Left cardiac atrium (tissue), 4 donors: ENCODE measurements at regions not wholly inside any gene's neighbourhood (a gene's known extent, or its start where the extent isn't known, plus 50 kb on each side); places are given as distances from the start of the nearest gene placed in this dataset.
A peak's percentile ranks its signal among the peaks of the same experiment; 100 is the strongest.
"Not testable (repeated sequence)": the region's sequence is repeated elsewhere in the genome, so short reads cannot be mapped to it uniquely, and the experiment has no call there.

Experiments used
- ATAC-seq, 2 donors: fragments of 200-7000 bp; cut with Tn5 transposase; one replicate each; pipeline ENCODE4 v1.9.1; 2020; ENCODE audit warnings: mild to moderate bottlenecking in 2 of 2, moderate library complexity in 2 of 2
- DNase-seq: peaks from one replicate; pipeline ENCODE4 v3.0.0-alpha.2; 2020
- intact Hi-C, 2 donors: fragments of 100-400 bp; cut with DNase I; formaldehyde crosslinking; loops; one replicate each; pipeline versions ENCODE4 v1.14.1 to v1.15.1; 2022 to 2023
- donor health status: DM: no; HTN: yes; CAD: no.
- donor health status: DM: no; HTN: yes; CAD: no; lungs with severe emphysema.
- donor health status: DM: yes; HTN: yes; CAD: no.
- donor health status: Dilated cardiomyopathy.

DNA sequence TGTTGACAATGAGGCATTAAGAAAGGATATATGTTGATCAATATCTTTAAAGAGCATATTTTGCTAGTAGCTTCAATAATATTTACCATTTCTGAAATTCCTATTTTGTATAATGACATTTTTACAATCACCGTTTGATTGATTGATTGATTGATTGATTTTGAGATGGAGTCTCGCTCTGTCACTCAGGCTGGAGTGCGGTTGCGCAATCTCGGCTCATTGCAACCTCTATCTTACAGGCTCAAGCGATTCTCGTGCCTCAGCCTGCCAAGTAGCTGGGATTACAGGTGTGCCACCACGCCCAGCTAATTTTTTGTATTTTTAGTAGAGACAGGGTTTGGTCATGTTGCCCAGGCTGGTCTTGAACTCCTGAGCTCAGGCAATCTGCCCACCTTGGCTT, 150.9 kb upstream of the TEX13D start:
- ATAC-seq, intact Hi-C loops, DNase-seq: not testable (repeated sequence)

GRCh38 chrX:124190440-124190839, 142.0 kb upstream of the TEX13D start:
- ATAC-seq (no peak), DNase-seq (no peak)
- intact Hi-C loops: no loop called here

GRCh38 chrX:124194199-124194598, 138.3 kb upstream of the TEX13D start:
- ATAC-seq (peak; percentile 78 to 82), DNase-seq (peak; percentile 28)
- intact Hi-C loops: no loop called here

DNA sequence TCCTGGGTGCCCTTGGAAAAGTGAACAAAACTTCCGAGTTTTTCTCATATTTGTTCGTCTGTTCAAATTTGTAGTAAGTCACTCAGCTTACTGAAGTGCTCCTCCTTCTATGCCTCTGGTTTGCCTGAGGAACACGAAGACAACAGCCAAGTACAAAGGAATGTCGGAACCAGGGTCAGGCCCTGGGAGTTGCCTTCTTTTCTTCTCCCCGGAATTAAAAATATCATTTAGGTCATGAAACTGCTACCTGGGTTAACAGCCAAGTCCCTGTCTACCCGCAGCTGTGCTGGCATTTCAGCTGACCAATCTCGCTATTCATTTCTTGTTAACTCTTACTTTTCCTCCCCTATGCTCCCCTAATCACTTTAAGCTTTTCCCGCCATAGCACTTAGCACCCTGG, 137.6 kb upstream of the TEX13D start:
- ATAC-seq (peak in 1 of 2 donors; percentile 60), DNase-seq (no peak)
- intact Hi-C loops: no loop called here

DNA sequence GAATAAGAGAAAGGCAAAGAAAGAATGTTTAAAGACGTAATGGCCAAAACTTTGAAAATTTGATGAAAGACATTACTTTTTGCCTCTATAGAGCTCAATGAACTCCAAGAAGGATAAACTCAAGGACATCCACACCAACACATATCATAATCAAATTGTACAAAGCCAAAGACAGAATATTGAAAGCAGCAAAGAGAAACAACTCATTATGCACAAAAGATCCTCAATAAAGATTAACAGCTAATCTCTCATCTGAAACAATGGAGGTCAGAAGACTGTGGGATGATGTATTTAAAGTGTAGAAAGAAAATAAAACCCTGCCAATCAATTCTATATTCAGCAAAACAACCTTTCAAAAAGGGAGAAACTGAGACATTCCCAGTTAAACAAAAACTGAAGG, 129.1 kb upstream of the TEX13D start:
- ATAC-seq: no peak
- no peak for DNase-seq
- intact Hi-C loops: no loop called here

DNA sequence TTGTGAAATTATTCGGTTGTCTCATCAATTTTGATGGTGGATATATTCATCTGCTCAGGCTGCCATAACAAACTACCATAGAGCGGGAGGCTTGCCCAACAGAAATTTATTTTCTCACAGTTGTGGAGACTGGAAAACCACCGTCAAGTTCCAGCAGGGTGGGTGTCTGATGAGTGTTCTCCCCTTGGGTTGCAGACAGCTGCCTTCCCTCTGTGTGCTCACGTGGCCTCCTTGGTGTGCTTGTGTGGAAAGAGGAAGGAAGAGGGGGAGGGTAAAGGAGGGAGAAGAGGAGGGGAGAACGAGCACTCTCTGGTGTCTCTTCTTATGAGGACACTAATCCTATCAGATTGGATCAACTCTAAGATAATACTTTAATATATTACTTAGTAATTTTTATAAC, 123.8 kb upstream of the TEX13D start:
- intact Hi-C loops: no loop called here
- ATAC-seq (peak in 1 of 2 donors; percentile 34), DNase-seq (no peak)

GRCh38 chrX:124209792-124210576, 122.5 kb upstream of the TEX13D start:
- intact Hi-C loops: no loop called here
- DNase-seq (no peak), ATAC-seq (no peak)

DNA sequence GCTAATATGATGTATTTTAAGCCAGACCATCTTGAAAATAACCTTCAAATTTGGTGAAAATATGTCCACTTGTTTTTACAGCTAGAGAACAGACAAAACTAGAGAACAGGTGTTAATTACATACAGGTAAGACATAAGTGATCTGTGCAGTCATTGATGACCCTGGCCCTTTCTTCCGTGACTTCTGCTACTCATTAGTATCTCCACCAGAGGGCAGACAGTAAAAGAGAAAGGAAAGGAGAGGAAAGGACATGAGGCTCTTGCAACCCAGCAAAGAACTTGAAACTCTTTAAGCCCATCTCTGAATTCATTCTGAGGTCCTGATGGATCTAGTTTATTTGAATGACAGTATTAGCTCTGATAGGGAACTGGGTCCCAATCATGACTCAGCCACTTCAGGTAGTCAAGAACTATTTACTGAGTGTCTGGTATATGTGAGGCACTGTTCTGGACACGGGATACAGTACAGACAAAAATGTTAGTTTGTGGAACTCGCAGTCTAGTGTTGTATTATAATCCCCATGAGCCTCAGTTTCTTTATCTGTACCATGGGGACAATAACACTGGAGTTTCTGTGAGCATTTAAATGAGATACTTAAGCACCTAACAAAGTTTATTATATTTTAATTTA, 121.0 kb upstream of the TEX13D start:
- DNase-seq (no peak), ATAC-seq (no peak)
- intact Hi-C loops: no loop called here

- intact Hi-C loops: no loop called here
- ATAC-seq: no peak
- no peak for DNase-seq
These were observed 119.8 kb upstream of the TEX13D start for GRCh38 chrX:124212622-124213021.

DNA sequence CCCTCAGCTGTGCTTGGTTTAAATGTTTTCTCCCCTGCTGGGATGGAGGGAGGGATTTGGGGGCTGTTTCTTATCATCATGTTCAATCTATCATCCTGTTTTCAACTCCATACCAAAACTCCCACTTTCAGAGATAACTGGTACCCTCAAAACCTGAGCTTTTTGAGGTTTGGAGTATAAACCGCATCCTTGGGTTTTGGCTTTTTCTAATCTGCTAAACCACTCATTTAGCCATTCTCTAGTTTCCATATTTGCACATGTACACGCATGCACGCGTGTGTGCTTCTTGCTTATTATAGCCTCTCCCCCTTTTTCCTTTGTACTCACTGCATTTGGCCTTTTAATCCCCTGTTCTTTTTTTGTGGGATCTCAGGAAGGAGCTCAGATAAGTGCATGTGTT, 116.7 kb upstream of the TEX13D start:
- DNase-seq (no peak), ATAC-seq (no peak)
- intact Hi-C loops: no loop called here

GRCh38 chrX:124216396-124217115, 115.9 kb upstream of the TEX13D start:
- no peak for DNase-seq
- intact Hi-C loops: no loop called here

GRCh38 chrX:124217304-124218251, 114.9 kb upstream of the TEX13D start:
- DNase-seq: peak; percentile 28
- ATAC-seq: peak; percentile 59 to 64
- intact Hi-C loops: no loop called here

More at GRCh38 chrX:124216396-124217115, 115.9 kb upstream of the TEX13D start:
- ATAC-seq: no peak

DNA sequence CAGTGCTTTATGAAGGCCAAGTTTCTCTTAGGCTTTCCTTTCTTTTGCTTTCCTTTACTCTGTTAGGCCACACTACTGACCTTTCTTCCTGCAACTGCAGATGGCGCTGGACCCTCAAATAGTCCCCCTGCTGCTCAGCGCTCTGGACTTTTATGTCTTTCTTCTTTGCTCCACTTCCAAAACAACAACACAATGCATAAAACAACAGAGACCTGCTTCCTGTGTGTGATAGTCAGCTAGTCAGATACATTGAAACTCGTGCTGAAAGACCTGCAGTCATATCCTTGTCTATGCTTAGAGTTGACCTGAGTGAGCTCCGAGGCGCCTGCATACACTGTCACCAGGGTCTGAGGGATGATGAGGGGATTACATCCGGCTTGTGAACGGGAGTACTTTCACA, 108.9 kb upstream of the TEX13D start:
- ATAC-seq: no peak
- no peak for DNase-seq
- intact Hi-C loops: no loop called here

GRCh38 chrX:124224528-124224927, 107.9 kb upstream of the TEX13D start:
- ATAC-seq (no peak), DNase-seq (no peak)
- intact Hi-C loops: no loop called here

DNA sequence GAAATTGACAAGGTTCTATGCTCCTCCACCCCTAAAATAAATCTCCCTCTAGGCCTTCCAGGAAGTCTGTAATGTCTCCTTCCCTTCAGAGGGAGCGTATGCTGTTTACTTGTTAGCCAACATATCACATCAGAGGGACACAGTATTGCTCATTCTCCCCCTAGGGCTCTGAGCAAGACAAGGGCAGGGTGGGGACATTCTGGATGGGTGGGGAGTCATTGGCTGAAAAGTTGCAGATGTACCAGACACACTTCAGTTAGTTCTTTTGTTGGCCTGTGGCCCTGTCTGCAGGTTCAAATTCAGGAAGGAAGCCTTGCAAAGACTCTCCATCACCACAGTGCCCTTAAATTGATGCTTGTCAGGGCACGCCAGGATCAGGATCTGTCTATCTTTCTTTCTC, 106.3 kb upstream of the TEX13D start:
- DNase-seq: no peak
- intact Hi-C loops: no loop called here
- ATAC-seq: peak in 1 of 2 donors; percentile 43

GRCh38 chrX:124228849-124229248, 103.6 kb upstream of the TEX13D start:
- DNase-seq: no peak
- no peak for ATAC-seq
- intact Hi-C loops: no loop called here

- intact Hi-C loops: no loop called here
- DNase-seq (no peak), ATAC-seq (no peak)
These were observed 103.1 kb upstream of the TEX13D start for GRCh38 chrX:124229374-124229773.

DNA sequence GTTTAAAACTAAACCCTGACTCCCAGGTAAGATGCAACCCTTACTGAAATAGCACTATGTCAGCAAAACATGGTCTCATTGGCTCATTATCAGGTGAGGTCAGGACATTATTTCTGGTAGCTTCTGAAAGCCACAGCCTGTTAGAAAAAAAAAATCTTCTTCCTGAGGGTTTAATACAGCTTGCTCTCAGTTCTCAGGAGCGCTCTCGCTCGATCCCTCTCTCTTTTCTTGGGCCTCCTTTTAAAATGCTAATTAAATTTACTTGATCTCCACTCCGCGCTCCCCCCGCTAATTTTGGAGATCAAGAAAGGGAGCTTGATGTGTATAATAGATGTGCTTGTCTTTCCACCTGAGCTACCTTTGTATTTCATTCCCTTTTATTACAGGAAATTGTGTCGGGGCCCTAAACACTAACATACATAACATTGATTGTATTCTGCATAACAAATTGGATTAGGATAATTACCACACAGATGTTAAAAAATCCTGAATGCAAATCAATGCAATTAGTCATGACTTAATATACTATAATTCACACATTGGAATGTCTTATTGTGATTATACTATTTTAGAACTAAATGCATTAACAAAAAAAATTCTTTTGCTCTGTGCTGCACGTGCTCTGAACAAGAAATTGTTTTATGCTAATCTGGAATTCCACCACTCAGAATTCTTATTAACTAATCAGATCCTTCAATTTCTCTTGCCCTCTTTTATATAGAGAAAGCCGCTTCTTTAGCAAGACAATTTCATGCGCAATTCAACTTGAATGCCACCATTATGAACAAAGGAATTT, 101.6 kb upstream of the TEX13D start:
- intact Hi-C loops: no loop called here
- ATAC-seq (no peak), DNase-seq (no peak)

- intact Hi-C loops: no loop called here
- no peak for DNase-seq
- ATAC-seq: no peak
These were observed 101.1 kb upstream of the TEX13D start for GRCh38 chrX:124231451-124231759.
